BLaER1 treated with 17β-estradiol and CSF1 and Interleukin-3, amounts not matched to agents 10 nM and 100 nM (cell line): ENCODE measurements at regions not wholly inside any gene's neighbourhood (a gene's known extent, or its start where the extent isn't known, plus 50 kb on each side); places are given as distances from the start of the nearest gene placed in this dataset.

Experiments
- H3K27ac ChIP-seq, 11 experiments: shearing (Covaris generic); formaldehyde crosslinking; 2 replicates each; pipeline ENCODE4 v1.8.1; 2022
- H3K27me3 ChIP-seq, 11 experiments: shearing (Covaris generic); formaldehyde crosslinking; 2 replicates each; pipeline ENCODE4 v1.8.1; 2022
- H3K36me3 ChIP-seq, 11 experiments: shearing (Covaris generic); formaldehyde crosslinking; 2 replicates each; pipeline ENCODE4 v1.8.1; 2022
- H3K4me1 ChIP-seq, 10 experiments: shearing (Covaris generic); formaldehyde crosslinking; 2 replicates each; pipeline ENCODE4 v1.8.1; 2022
- H3K4me2 ChIP-seq, 11 experiments: shearing (Covaris generic); formaldehyde crosslinking; 2 replicates each; pipeline ENCODE4 v1.8.1; 2022
- H3K4me3 ChIP-seq, 10 experiments: shearing (Covaris generic); formaldehyde crosslinking; 2 replicates each; pipeline ENCODE4 v1.8.1; 2022
- H3K9ac ChIP-seq, 11 experiments: shearing (Covaris generic); formaldehyde crosslinking; 2 replicates each; pipeline ENCODE4 v1.8.1; 2022
- H3K9me3 ChIP-seq, 11 experiments: shearing (Covaris generic); formaldehyde crosslinking; replicated peaks in 1 of 11; 2 replicates each; pipeline ENCODE4 v1.8.1; 2022
- H4K20me1 ChIP-seq, 11 experiments: shearing (Covaris generic); formaldehyde crosslinking; 2 replicates each; pipeline ENCODE4 v1.8.1; 2022
- Cebpa-rat ChIP-seq, 11 experiments: shearing (Covaris generic); IDR thresholded peaks; 2 replicates each; pipeline ENCODE4 v1.8.1; 2022

DNA sequence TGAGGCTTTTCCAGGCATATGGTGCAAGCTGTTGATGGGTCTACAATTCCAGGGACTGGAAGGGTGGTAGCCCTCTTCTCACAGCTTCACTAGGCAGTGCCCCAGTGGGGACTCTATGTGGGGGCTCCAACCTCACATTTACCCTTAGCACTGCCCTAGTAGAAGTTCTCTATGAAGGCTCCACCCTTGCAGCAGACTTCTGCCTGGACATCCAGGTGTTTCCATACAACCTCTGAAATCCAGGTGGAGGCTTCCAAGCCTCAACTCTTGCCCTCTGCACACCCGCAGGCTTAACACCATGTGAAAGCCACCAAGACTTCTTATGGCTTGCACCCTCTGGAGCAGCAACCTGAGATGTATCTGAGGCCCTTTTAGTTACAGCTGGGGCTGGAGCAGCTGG, 87.8 kb downstream of the ZNF777 start:
- H3K27ac ChIP-seq, result no peak overlapping the region
- no peaks in the 10 kb centered on the region for H3K4me1 ChIP-seq
- peak overlapping the region in 1 of 10 experiments; percentile 24; a peak in 1 of 20 replicates for H3K4me3 ChIP-seq
- no peak overlapping the region for H3K4me2 ChIP-seq
- H3K36me3 ChIP-seq, result peaks cover 0 to 6% (median 0%) of the 10 kb centered on the region in 11 experiments; a peak in 1 of 22 replicates
- no peak overlapping the region for H3K9ac ChIP-seq
- no peak for TF ChIP-seq Cebpa-rat (IDR thresholded peaks at IDR 0.05)
- H4K20me1 ChIP-seq, result no peaks in the 10 kb centered on the region
- peaks cover 41 to 66% (median 55%) of the 10 kb centered on the region in 11 experiments for H3K9me3 ChIP-seq
- no peaks in the 10 kb centered on the region for H3K27me3 ChIP-seq

GRCh38 chr7:149375234-149376008, 85.4 kb downstream of the ZNF777 start:
- Histone ChIP-seq H4K20me1 (no peaks in the 10 kb centered on the region), H3K9ac (no peak overlapping the region), H3K27me3 (no peaks in the 10 kb centered on the region), H3K9me3 (peaks cover 60 to 84% (median 77%) of the 10 kb centered on the region in 11 experiments), H3K36me3 (peaks cover 0 to 6% (median 0%) of the 10 kb centered on the region in 11 experiments; a peak in 1 of 22 replicates), H3K4me3 (no peak overlapping the region), H3K27ac (no peak overlapping the region), H3K4me2 (no peak overlapping the region), H3K4me1 (no peaks in the 10 kb centered on the region)
- no peak for TF ChIP-seq Cebpa-rat (IDR thresholded peaks at IDR 0.05)

DNA sequence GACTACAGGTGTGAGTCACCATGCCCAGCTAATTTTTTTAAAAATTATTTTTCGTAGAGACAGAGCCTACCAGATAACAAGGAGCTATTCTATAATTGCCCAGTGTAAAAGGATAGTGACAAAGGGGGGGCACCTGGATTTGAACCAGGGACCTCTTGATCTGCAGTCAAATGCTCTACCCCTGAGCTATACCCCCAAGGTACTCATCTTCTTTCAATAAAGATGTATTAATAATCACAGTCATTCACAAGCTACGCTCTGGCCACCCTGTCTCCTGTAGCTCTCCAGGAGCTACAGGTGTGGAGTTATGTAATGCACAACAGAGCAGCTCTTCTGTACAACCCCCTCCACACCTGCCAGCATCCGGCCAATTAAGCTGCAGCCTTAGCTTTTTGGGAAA, 83.5 kb downstream of the ZNF777 start:
- H3K27ac ChIP-seq, result no peak overlapping the region
- no peaks in the 10 kb centered on the region for H3K4me1 ChIP-seq
- peaks cover 0 to 6% (median 0%) of the 10 kb centered on the region in 11 experiments; a peak in 1 of 22 replicates for H3K36me3 ChIP-seq
- H3K4me3 ChIP-seq, result no peak overlapping the region
- H3K9me3 ChIP-seq, result peaks cover 57 to 84% (median 74%) of the 10 kb centered on the region in 11 experiments
- no peaks in the 10 kb centered on the region for H4K20me1 ChIP-seq
- no peaks in the 10 kb centered on the region for H3K27me3 ChIP-seq
- no peak for TF ChIP-seq Cebpa-rat (IDR thresholded peaks at IDR 0.05)
- H3K9ac ChIP-seq, result no peak overlapping the region
- no peak overlapping the region for H3K4me2 ChIP-seq

GRCh38 chr7:149379625-149380024, 81.2 kb downstream of the ZNF777 start:
- Histone ChIP-seq H4K20me1 (no peaks in the 10 kb centered on the region), H3K4me2 (no peak overlapping the region), H3K9me3 (peaks cover 38 to 77% (median 52%) of the 10 kb centered on the region in 11 experiments), H3K9ac (no peak overlapping the region), H3K4me1 (no peaks in the 10 kb centered on the region), H3K27me3 (no peaks in the 10 kb centered on the region), H3K36me3 (0 out of 22 replicates have a peak, but pooled peaks cover 0 to 3% (median 0%) of the 10 kb centered on the region in 11 experiments), H3K4me3 (no peak overlapping the region), H3K27ac (no peak overlapping the region)
- no peak for TF ChIP-seq Cebpa-rat (IDR thresholded peaks at IDR 0.05)

- Histone ChIP-seq H3K4me1 (no peaks in the 10 kb centered on the region), H3K9me3 (peaks cover 38 to 69% (median 52%) of the 10 kb centered on the region in 11 experiments), H3K27me3 (no peaks in the 10 kb centered on the region), H3K27ac (no peak overlapping the region), H3K9ac (no peak overlapping the region), H3K36me3 (0 out of 22 replicates have a peak, but pooled peaks cover 0 to 3% (median 0%) of the 10 kb centered on the region in 11 experiments), H4K20me1 (no peaks in the 10 kb centered on the region), H3K4me2 (no peak overlapping the region), H3K4me3 (no peak overlapping the region)
- no peak for TF ChIP-seq Cebpa-rat (IDR thresholded peaks at IDR 0.05)
Observed at GRCh38 chr7:149381245-149381644, 79.6 kb downstream of the ZNF777 start.
